HG02759 (cell line): ENCODE measurements at regions not wholly inside any gene's neighbourhood (a gene's known extent, or its start where the extent isn't known, plus 50 kb on each side); places are given as distances from the start of the nearest gene placed in this dataset.
A peak's percentile ranks its signal among the peaks of the same experiment; 100 is the strongest.

ENCODE experiments used
- ATAC-seq: cut with Tn5 transposase; IDR thresholded peaks from one replicate; pipeline ENCODE4 v1.9.1; 2021; ENCODE audit warnings: mild to moderate bottlenecking, moderate library complexity; ENCODE audit not compliant: unreplicated experiment

DNA sequence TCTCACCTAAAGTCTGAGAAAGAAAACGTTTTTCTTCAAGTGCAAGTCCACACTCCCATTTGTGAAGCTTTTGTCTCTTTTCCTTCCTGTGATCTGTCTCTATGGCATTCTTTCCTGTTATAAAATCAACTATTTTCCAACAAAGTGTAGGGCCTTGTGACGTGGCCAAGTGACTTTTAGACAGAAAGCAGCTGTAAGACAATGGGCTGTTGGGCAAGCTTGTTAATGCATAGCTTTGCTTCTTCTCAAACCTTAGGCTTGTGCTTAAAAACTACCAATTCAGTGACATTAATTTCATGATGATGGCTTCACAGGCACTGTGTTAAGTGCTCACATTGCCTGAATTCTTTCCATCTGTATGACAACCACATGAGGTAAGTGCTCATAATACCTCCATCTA, 83.5 kb downstream of the VCY1B start:
- ATAC-seq = no peak

DNA sequence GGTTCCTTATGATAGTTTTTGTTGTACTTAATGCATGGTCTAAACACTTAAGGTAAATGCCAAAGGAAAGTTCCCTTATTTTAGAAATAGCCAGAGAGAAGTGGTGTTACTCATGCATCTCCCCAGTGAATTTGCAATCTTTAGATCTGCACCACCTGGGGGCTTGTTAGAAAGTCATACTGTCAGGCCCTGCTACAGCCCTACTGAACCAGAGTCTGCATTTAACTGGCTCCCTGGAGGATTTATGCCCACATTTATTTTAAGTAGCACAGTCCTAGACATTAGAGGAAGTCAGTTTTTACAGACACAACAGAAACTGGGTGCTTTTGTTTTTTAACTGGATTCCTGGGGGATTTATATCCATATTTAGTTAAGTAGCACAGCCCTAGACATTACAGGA, 89.6 kb downstream of the VCY1B start:
- peak; percentile 38 for ATAC-seq

DNA sequence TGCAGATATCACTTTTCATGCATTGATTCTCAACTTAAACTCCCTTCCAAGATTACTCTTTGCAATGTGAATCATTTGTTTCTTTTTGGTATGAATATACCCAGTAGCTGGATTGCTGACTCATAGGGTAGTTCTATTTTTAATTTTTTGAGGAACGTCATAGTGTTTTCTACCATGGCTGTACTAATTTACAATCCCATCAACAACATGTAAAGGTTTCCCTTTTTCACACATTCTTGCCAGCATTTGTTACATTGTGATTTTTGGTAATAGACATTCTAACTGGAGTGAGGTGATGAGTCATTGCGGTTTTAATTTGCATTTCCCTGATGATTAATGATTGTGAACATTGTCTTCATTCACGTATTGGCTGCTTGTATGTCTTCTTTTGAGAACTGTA, 126.7 kb downstream of the VCY1B start:
- ATAC-seq = no peak

DNA sequence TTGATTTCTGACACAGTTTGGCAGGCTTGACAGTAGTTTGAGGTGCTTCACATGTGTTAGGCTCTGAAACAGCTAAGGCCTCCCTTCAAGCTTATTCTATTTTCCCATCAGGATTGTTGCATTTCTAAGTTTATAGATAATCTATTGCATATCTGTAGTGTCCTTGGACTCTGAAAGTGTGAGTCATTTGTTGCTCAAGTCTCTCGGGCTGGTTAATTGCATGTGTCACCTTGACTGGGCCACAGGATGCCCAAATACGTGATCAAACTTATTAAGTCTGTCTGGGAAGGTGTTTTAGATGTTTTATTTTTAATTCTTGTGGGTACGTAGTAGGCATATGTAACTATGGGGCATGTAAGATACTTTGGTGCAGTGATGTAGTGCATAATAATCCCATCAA, 166.0 kb downstream of the VCY1B start:
- ATAC-seq = peak; percentile 62

DNA sequence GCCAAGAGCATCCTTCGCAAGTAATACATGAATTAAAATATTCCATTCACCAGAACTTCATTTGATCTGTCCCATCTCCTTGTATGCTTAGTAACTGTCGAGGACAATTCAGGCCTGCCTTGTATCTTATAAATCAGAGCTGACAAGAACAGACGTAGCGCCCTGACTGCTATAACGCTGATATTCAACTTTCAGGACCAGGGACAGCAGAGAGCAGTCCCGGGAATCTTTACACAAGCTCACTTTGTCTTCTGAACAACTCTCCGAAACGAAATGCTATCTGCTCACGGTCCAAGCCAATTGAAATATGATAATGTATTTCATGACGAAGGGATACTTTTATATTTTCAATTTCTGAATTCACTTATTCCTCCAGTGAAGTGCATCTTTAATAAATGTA, 175.7 kb downstream of the VCY1B start:
- ATAC-seq = no peak

DNA sequence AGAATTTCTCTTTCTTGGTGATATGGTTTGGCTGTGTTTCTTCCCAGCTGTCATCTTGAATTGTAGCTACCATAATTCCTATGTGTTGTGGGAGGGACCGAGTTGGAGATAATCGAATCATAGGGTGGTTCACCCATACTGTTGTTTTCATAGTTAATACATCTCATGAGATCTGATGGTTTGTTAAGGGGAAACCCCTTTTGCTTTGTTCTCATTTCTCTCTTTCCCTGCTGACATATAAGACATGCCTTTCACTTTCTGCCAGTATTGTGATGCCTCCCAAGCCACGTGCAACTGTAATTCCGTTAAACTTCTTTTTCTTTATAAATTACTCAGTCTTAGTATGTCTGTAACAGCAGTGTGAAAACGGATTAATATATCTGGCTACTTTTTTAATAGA, 179.0 kb downstream of the VCY1B start:
- peak; percentile 82 for ATAC-seq

DNA sequence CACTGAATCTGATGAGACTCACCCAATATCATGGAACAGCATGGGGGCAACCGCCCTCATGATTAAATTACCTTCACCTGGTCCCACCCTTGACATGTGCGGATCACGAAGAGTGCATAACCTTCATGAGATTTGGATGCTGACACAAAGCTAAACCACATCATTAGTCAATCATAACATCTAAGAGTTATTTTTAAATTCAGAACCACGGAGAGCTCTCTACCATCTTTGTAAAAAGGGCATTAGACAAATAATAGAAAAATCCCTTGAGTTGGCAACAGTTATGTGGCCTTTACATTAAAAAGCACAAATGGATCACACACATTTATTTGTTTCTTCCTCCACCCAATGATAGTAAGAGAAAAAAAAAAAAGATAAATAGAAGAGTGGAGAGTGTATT, 182.2 kb downstream of the VCY1B start:
- ATAC-seq = no peak

DNA sequence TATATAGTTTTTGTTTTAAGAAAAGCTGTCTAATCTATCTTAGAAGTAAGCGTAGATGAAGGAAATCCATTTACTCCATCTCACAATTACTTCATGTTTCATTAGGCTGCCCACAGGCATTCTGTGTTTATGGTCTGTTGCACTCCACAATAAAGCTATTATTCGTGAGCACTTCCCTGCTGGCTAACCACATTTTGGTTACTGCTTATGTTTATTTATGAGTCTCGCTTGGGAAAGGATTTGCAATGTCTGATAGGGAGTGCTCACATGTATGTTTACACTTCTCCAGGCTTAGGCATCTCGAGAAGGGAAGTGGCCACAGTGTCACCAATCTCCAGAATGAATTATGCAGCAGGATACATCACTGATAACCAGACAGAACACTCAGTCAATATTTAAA, 190.9 kb downstream of the VCY1B start:
- no peak for ATAC-seq

DNA sequence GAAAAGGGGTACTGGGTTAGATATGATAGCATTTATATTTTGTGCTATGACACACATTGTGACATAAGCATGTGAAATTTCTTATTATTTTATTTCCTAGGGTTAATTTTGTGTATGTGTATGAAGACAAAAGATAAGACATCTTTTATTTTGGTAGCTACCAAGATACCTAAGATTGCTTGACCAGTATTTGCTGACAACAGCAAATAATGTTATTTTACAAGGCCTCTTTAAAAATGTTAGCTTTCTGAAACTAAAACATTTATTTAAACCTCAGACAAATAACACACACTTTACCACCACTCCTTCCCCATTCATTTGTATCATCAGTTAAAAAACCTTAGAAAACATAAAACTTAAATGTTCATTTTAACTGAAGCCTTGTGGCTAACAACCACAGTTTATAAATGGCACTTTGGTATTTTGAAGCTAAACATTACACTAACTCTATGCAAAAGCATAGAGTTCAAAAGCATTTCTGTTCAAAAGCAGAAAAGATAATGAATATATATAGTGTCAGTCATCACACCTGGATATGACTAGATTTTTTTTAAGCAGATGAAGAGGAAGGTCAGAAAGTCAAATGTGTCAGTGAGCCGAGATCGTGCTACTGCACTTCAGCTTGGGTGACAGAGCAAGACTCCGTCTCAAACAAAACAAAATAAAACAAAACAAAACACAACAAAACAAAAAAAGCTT, 193.0 kb downstream of the VCY1B start:
- ATAC-seq = peak; percentile 78

DNA sequence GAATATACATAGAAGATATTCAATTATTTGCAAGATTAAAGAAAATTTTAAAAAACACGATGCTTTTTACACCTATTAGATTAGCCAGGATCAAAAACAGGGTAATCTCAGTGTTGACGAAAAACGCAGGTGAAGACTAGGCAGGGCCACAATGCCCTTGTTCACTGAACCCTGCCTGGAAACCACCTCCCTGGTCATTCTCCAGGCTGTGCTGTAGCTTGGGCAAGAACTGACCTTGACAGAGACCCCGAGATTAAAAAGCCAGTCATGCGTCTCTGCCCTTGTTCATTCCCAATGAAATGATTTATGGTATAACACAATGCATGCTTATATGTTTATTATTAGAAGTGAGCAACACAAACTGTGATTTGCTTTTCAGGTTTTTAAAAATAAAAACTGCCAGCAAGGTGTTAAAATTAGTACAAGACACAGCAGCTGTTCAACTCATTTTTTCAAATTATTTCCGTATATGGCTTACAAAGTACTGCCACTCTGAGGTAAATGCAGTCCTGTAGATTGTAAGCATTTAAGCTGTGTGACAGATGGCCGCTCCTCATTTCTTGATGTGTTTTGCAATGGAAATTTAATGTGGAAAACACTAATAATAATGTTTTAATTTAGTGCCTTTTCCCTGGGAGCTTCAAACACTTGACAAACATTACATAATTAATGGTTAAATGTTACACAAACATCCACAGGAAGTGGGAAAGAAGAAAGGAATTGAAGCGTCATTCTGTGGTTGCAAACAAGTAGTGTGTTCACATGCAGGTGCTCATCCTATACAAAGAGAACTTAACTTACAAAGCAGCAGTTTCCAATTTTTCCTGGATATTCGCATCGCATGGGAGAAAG, 200.2 kb downstream of the VCY1B start:
- ATAC-seq = peak; percentile 83

DNA sequence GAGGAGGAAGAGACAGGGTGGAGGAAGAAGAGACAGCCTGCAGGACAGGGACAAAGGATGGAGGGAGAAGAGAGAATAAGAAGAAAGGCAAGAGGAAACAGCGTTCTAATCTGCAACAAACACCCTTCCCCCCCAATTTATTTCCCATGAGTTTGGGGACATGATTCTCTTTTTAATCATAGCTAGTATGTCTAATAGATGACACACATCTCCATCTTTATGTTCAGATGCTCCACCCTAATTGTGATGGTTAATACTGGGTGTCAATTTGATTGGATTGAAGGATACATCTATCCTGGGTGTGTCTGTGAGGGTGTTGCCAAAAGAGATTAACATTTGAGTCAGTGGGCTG, 200.8 kb downstream of the VCY1B start:
- peak; percentile 11 for ATAC-seq

DNA sequence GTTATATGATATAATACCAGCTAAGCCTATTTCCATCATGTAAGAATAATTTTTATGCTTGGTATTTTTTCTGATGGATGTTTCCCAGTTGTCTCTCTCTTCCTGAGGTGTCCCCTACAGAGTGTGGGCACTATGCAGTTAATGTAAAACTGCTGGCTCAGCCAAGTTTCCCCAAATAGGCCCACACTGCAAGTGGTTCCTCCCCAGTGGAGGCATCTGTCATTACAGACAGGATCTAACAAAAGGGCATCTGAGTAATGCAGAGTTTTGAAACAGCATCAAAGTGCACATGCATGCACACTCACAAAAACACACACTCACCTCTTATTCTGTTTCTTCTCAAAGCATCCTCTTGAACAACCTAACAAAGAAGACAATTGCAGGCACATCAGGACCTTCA, 221.0 kb downstream of the VCY1B start:
- no peak for ATAC-seq

DNA sequence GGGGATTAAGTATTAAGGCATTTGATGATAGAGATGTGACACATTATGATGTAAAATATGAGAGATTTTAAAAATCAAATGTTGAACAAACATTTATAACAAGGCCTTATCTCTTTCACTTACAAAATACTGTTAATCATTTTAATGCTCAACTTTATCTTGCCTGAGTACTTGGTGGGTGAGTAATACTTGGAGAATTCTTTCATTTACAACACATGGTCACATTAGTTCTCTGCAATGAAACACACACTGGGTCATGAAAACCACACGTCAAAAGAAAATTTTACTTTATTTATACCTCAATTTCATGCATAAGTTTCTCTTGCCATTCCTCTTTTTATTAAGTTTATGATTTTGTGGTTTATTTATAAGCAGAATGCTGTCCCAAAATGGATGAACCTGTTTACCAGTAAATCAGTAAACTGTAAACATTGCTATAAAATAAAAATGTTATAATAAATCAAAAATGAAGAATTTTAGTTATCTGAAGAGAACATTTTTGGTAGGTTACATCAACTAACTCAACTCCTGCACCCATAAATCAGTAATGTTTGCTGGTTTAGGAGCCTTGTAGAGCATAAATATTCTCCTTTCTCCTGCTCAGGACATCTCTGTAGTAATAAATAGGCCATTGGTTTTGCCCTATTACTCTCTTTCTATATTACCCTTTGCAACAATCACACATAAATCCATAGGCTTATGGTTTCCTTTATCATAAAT, 233.5 kb upstream of the NLGN4Y start:
- no peak for ATAC-seq

DNA sequence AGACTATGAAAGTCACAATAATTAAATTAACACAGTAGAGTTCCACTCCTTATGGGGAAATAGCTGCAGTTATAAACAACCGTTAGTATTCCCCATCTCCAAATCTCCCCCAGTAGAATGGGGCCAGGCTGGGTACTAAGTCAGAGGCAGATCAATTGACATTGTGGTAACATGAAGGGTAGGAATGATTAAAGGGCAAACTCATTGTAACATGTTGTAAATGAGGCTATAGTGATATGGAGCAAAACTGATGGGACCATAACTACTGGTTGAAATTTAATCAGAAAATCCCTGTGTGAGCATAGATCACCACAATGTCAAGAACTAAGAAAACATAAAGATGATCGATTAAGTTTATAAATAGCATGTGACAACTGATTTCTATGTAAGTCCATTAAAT, 231.9 kb upstream of the NLGN4Y start:
- ATAC-seq = no peak

DNA sequence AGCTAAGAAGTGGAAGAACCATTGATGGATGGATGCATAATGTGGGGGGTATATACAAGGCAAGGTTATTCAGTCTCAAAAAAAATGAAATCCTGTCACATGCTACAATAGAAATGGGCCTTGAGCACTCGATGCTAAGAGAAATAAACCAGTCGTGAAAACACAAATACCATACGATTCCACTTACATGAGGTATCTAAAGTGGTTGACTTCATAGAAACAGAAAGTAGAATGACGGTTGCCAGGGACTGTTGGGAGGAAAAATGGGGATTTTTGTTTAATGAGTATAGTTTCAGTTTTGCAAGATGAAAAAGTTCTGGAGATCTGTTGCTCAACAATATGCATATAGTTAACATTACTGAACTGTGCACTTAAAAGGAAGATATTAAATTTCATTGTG, 223.6 kb upstream of the NLGN4Y start:
- peak; percentile 53 for ATAC-seq

DNA sequence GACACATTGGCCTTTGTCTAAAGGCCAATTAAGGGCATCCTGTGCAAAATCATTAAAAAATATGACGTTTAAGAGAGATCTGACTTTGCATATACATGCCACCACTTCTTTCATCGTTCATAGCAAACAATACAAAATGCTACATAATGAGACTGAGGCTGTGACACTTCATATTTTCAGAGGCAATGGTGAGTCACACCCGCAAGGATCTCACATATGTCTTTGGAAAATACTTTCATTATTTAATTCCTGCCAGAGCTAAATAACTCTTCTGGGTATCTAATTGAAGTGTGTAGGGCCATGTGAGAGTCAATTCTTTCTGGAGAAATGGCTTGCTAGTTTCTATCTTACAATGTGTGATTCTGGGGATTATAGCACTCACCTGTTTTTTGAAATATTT, 222.8 kb upstream of the NLGN4Y start:
- no peak for ATAC-seq

DNA sequence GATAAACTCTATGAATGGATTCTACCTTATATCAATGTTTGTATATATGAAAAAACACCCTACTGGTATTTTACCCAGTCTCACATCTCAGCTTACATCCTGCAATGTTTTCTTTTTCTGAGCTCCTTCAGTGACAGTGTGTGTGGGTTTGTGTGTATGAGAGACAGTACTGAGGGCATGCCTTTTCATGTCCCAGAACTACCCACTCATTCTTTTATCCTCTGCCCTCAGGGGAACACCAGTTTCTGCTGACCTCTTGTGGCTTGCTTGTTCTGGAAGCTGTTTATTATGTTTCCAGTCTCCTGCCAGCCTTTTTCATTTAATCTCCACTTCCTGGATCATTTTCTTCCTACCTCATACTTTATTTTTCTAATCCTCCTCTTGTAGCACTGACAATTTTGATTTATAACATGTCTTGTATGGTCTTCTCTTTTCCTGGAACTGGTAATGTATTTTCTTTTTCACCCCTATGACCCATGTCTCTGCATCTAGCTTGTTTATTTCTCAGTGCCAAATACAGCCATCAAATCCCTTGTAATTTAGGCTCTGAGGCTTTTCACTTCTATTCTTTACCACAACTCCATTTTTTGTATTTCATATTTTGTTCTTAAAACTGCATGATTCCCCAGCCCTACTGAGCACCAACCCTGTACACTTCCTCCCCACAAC, 195.5 kb upstream of the NLGN4Y start:
- peak; percentile 95 for ATAC-seq

DNA sequence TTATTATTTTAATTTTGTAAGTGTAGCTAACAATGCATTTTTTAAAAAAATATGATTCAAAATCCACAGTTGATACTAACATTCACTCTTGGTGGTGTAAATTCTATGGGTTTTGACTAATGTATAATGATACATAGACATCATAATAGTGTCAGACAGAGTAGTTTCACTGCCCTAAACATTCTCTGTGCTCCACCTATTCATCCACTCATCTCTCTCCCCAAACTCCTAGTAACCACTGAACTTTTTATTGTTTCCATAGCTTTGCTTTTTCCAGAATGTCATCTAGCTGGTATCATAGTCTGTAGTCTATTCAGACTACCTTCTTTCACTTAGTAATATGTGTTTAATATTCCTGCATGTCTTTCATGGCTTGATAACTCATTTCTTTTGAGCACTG, 194.0 kb upstream of the NLGN4Y start:
- no peak for ATAC-seq

DNA sequence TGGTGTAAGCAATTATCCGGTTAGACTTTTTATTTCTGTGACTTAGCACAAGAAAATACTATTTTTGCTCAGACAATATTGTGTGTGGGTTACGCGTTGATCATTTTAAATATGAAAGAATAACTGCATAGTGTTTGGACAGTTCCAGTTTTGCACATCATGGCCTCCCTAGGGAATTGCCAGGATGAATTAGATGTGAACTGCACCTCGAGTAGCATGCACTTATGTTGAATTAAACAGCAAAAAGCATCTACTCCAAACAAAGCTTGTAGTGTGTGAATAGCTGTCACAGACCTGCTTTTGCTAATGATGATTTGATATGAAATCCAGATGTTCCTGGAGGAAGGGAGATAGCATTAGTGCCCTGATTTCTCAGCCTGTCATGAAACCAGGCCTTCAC, 184.8 kb upstream of the NLGN4Y start:
- no peak for ATAC-seq

DNA sequence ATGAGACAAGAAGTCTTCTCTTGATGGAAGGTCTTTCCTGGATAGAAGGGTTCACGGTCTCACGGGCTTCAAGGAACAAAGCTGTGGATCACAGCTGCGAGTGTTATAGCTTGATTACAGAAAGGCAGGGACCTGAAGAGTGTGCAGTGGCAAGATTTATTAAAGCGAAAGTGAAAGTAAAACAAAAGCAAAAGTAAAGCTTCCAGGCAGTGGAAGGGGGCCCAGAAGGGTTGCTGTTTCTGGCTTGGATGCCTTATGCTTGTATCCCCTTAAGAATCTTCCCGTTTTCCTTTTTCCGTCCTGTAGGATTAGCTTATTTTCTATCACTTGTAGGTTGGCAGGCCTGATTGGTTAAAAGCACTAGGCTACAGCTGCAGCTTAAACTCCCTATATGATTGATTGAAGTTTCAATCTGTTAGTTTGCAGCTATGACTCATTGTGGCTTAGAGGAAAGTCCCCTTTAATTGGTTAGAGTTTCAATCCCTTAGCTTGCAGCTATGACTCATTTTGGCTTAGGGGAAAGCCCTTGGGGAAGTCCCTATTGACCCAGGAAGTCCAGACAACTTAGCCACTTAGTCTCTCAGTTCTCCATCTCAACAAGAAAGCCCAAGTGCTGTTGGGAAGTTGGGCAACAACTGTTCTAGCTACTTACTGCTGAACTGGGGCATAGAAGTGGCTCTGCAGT, 183.7 kb upstream of the NLGN4Y start:
- peak; percentile 63 for ATAC-seq
